ENCODE measurements at regions not wholly inside any gene's neighbourhood (a gene's known extent, or its start where the extent isn't known, plus 50 kb on each side); places are given as distances from the start of the nearest gene placed in this dataset.
"Not testable (repeated sequence)": the region's sequence is repeated elsewhere in the genome, so short reads cannot be mapped to it uniquely, and the experiment has no call there.

DNA sequence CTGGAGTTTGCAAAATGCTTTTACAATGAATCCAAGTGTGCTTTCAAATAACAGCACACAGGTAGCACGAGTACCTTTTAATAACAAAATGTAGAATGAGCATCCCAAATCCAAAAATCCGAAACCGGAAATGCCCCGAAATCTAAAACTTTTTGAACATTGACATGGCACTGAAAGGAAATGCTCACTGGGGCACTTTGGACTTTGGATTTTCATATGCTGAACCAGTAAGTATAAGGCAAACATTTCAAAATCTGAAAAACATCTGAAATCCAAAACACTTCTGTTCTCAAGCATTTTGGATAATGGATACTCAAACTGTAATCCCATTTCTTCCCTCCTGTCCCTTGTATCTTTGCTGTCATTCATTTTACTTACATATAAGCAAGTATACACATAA, 50.1 kb downstream of the GCNT4 start:
- DNase-seq (ENCODE audit: low spot score) = no peak

DNA sequence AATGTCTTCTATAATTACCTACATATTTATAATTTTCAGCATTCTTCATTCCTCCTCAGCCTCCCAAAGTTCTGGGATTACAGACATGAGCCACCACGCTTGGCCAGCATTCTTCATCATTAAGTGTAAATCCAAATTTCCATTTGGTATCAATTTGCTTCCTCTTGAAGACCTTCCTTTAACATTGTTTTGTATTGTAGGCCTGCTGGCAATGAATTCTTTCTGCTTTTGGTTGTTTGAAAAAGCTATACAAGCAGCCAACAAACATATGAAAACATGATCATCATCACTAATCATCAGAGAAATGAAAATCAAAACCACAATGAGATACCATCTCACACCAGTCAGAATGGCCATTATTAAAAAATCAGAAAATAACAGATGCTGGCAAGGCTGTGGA, 56.4 kb downstream of the GCNT4 start:
- no peak for DNase-seq (ENCODE audit: low spot score)

DNA sequence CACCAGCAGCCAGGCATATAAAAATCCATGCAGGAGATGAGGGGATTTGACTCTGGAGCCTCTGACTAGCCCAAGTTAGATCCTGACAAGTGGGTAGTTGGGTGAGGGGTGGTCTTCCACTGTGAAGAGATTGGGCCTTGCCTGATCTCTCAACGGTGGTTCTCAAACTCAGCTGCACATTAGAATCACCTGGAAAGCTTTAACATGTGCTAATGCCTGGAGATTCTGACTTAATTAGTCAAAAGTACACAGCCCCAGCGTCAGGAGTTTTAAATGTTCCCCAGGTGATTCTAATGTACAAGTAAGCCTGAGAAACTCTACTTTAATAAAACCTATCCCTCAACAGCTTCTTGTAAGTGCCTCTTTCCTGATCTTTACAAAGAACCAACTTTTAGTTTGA, 57.5 kb downstream of the GCNT4 start:
- no peak for DNase-seq (ENCODE audit: low spot score)

DNA sequence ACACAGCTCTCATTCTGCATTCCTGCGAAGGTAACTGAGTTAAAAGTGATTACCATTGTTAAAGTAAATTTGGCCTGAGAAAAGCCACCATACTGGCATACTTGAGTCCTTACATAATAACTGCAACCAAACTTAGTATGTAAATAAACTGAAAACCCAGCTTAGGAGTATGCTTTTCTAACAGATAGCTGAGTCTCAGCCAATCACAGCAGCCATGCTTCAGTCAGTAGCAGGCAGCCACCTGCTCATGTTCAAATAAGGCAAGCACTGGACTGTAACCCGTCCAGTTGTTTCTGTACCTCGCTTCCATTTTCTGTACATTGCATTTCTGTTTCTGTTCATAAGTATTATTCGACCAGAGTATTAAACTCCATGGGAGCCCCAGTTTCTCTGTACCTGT, 58.6 kb downstream of the GCNT4 start:
- no peak for DNase-seq (ENCODE audit: low spot score)

DNA sequence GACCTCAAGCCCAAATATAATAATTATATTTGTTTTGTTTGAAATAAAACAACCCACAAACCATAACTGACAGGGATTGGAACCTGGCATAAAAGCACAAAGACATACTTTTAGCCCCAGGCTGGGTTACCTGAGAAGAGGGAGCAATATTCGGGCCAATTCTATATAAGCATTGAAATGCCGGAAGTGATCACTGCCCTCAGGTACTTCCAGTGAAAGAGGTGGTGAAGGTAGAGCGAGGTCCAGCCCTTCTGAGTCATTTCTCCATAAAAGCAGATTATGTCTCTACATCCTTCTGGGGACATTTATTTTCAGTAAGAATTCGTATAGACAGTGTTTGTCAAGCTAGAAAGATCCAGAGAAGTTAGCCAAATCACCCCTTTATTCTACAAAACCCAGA, 59.6 kb downstream of the GCNT4 start:
- DNase-seq (ENCODE audit: low spot score) = no peak

DNA sequence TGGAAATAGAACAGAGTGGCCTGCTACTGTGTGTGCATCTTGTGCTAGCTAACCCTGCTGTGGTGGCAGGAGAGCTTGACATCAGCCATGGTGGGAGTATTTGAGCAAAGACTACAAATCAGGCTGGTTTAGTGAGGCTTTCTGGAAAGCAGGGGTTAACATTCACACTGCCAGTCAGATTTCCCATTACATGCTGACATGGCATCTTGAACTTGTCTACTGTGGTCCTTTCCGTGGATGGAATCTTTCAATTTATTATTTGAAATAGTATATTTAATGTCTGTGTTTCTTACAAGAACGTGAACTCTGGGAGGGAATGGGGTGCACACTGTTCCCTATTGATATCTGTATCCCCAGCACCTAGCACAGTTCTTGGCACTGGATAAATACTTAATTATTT, 60.8 kb downstream of the GCNT4 start:
- DNase-seq (ENCODE audit: low spot score) = no peak

DNA sequence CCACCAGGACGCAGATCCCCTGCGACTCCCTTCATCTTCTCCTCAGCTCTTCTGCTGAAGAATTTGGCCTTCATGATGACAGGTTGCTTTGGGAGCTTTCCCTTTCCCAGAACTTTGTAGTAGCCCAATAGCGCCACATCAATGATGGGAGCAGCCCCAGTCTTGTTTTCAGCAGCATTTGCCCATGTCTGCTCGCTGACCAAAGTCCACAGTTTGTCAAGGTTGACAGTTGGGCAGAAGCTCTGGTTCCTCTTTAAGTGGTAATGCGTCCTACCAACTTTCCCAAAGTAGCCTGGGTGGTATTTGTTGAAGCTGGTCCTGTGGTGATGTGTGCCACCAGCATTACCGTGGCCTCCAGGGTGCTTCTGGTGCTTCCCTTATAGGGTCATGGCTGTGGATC, 62.2 kb downstream of the GCNT4 start:
- DNase-seq (ENCODE audit: low spot score) = no peak

DNA sequence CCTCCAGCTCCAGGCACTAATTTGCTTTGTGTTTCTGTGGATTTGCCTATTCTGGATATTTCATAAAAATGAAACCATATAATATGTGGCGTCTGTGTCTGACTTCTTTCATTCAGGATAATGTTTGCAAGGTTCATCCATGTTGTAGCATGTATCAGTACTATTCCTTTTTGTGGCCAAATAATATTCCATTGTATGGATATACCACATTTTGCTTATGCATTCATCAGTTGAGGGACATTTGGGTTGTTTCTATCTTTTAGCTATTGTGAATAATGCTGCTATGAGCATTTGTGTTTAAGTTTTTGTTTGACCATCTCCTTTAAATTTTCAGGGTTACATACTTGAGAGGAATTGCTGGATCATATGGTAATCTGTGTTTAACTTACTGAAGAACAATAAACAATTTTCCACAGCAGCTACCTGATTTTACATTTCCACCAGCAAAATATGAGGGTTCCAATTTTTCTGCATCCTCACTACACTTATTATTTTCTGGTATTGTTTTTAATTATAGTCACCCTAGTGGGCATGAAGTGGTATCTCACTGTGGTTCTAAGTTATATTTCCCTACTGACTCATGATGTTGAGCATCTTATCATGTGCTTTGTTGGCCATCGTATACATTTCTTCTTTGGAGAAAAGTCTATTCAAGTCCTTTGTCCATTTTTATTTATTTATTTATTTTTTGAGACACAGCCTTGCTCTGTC, 63.9 kb downstream of the GCNT4 start:
- DNase-seq (ENCODE audit: low spot score) = no peak

DNA sequence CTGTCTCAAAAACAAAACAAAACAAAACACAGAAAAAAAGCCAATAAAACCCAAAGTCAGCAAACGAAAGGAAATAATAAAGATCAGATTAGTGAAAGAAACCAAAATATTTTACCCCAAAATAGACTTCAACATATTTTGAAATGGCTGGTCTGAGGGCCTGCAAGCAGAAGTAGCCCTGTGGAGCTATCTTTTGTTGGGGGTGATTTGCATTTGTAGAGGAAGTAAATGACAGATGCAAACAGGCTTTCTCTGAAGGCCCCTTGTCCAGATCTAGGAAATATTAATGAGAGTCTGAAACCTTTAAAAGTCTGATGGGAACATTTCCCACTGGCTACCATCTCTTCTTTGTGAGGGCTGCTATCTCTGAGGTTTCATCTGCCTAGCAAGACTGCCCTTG, 74.0 kb downstream of the GCNT4 start:
- DNase-seq (ENCODE audit: low spot score) = no peak

DNA sequence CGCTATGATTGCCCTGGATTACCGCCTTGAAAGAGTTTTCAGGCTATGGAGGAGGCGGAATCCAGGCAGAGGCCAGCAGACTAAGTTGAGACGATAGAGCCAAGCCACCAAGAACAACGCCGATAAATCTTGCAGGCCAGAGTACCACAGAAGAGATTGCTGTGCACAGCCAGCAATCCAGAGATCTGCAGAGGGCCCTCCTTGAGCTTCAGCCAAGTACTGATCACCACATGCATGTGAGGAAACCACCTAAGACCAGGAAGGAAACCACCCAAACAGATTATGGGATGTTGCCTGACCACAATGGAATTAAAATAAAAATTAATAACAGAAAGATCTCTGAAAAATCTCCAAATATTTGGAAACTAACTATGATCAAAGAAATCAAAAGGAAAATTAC, 74.9 kb downstream of the GCNT4 start:
- DNase-seq (ENCODE audit: low spot score) = no peak

DNA sequence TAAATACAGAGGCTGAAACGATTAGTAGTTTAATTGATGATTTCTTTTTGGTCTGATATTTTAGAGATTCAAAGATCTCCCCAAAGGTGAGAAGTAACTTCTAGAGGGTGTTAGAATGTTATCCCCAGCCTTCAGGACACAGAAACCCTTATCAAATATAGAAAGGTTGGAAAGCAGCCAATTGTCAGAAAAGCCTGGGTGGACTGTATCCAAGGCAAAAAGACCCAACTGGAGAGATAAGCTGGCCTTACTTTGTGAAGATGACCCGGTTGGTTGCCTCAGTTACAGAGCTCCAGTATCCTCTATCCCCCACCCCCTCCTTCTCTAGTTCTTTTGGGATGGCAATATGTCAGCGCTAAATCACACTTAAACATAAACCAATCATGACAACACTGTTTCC, 75.7 kb downstream of the GCNT4 start:
- no peak for DNase-seq (ENCODE audit: low spot score)

DNA sequence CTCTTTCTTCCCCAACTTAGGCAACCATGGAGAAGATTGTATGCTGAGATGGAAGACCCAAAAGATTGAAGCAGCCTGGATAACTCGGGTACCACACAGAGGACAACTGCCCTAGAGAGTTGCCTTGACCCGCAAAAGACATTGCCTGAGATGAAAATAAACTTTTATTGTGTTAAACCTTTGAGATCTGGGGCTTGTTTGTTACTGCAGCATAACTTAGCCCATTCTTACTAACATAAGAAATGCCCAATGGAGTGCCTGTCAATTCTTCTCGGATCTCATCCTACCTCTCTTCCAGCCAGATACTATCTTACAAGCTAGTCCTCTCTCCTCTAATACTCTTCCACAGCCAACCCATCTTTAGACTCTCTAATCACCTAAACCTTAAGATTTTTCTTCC, 76.8 kb downstream of the GCNT4 start:
- no peak for DNase-seq (ENCODE audit: low spot score)

DNA sequence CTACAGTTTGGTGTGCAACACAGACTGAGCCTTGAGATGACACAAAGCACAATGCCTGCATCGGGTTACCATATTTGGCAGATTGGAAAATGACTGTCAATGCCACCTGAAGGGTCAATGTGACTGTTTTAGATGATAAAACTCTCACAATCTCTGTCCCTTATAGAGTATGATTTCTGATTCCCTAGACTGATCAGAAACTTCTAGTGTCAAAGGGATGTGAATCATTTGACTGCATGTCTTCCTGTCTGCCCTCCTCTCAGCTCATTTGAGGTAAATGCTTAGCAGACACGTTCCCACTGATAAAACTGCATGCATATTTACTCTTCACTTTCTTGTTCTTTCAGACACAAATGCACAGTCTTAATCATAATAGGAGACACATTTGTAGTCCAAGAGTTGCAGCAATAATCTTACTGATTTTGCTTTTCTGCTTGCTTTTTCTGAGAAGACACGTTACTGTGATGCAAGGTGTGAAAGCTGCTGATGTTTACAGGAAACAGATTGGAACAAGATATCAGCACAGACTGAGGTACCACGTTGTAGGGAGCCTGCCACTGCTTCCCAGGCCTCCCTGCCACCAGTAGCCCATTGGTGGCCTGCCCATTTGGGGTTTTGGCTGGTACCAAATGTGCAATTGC, 77.8 kb downstream of the GCNT4 start:
- no peak for DNase-seq (ENCODE audit: low spot score)

DNA sequence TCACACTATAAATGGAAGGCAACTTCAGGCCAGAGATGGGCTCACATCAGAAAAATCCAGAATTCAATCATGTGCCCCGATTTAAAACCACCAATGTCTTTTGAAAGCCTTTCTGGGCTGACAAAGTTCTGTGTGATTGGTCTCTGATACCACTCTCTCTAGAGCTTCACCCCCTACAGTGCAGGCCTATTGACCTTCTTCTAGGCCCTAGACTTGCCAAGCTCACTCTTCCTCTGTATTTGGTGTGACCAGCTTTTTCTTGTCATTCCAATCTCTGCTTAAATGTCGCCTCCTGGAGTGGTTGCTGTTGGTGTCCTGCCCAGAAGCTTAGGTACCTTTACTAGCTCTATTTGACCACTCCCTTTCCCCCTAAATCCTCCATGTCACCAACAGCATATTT, 78.7 kb downstream of the GCNT4 start:
- no peak for DNase-seq (ENCODE audit: low spot score)

DNA sequence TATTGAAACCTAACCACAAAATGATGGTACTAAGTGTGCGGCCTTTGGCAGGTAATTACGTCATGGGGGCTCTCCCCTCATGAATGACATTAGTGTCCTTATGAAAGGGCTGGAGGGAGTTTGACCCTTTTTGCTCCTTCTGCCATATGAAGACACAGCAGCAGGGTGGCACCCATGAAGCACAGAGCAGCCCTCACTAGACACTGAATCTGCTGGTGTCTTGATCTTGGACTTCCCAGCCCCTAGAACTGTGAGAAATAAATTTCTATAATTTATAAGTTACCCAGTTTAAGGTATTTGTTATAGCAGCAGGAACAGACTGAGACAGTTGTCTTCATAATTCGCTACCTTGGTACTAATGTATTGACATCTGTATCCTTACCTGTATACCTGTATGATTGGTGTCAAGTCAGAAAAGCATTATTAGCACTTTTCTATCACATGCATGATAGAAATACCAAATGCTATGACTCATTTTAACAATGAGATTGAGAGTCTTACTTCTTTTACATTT, 80.4 kb downstream of the GCNT4 start:
- DNase-seq (ENCODE audit: low spot score) = no peak

DNA sequence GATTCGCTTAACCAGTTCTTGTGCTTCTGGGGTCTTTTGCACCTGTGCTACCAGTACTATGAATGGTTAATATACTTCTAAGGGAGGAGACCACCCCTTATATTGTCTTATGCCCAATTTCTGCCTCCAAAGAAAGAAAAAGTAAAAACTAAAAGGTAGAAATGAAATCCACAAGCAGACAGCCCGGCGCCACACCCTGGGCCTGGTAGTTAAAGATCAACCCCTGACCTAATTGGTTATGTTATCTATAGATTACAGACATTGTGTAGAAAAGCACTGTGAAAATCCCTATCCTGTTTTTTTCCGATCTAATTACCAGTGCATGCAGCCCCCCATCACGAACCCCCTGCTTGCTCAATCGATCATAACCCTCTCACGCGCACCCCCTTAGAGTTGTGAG, 81.5 kb downstream of the GCNT4 start:
- not testable (repeated sequence) for DNase-seq (ENCODE audit: low spot score)

DNA sequence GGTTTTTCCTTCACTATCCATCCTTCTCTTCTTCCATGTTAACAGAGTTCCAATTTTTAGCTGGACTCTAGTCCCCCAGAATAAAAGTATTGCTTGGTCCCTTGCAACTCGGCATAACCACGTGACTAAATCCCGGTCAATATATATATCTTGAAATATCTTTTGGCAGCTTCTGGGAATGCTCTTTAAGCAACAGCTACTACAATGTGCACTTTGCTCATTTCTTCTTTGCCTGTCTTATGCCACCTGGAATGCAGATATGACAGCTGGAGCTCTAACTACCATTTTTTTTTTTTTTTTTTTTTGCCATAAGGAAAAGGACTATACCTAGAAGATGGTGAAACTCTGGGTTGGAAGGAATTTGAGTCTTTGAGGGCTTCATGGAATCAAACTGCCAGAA, 82.6 kb downstream of the GCNT4 start:
- no peak for DNase-seq (ENCODE audit: low spot score)

DNA sequence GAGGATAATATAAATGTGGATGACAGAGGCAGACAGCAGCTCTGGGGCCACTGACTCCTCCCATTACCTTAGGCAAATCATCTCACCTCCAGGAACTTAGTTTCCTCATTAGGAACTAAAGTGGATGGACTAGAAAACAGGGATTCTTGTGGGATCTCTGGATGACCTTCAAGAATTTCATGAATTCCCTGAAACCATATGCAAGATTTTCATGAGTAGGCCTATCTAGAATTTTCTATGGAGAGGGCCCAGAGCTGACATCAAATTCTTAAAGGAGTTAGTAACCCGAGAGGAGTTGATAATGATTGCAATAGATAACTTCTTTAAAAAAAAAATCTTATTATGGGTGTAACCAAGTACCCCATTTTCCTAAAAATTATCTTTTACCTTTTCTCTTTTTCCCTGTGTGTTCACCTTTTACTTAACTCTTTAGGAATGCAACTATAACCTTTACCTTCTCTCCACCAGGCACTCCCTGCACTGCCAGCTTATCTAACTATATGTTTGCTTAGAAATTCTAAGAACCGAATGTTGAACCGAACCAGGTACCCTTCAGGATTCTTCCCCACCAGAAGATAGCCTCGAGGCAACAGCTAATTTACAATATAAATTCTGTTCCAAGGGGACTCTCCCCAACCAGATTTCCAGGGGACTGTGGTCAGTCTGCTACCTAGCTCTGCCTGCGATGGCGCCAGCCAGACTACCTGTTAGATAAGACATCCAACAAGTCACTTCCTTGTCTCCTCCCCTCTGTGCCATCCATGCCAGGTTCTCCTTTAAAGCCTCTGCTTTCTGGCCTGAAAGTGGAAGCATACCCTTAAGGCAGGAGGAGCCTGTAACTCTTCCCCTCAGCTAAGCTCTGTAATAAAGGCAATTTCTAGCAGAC, 86.0 kb downstream of the GCNT4 start:
- no peak for DNase-seq (ENCODE audit: low spot score)

DNA sequence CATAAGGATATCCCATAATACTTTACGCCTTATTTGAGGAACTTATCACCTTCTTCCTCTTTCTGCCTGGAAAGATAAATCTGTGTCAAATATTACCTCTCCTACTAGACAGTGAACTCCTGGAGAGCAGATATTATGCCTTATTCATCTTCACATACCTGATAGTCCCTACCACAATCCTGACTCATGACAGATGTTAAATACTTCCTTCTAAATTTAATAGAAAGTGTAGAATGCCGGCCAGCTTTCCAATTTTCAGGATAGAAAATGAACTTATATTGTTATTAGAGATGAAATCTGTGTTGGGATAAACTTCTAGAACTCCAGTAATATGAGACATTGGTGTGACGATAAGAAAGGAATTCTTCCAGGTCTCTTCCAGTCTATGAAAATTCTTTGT, 89.0 kb downstream of the GCNT4 start:
- DNase-seq (ENCODE audit: low spot score) = no peak

DNA sequence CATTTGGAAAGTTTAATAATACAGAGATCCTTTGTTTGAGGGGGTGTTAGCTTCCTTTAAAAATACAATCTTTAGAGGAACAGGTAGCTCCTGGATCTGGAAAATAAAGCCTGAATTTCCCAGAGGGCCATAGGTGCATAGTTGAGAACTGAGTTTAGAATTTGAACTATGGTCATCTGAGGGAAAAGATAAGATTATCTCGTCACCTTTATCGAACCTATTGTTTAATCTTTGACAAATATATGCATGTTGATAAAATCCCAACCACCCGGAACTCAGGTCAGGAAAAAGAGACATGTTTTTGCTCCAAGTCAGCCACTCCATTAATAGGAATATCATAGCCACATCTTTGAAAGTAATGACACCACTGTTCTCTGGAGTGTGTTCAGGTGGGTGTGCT, 91.7 kb upstream of the FAM169A start:
- peak; percentile 31 for DNase-seq (ENCODE audit: low spot score)

DNA sequence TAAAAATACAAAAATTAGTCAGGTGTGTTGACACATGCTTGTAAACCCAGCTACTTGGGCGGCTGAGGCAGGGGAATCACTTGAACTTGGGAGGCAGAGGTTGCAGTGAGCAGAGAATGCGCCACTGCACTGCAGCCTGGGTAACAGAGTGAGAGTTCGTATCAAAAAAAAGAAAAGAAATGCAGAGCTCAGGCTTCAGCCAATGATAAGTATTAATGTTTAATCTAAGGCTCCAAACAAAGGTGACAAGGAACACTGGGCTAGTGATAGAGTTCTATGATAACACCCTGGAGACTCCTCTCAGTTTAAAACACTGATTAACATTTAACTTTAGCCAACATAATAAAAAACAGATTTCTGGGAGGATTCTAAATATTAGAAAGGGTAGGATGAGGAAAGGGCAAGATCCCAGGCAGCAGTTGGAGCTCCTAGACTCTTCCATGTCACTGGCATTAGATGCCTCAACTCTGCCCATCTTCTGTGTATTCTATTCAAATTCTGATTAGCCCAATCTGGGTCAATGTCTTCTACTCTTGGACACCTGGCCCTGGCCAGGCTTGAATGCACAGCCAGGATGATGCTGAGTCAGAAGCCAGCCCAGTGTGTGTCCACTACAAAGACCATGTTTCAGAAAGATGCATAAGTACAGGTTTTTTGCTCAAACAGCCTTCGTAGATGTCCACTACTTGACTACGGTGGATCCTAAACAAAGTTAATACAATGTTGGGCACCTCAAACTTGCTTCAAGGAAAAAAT, 91.0 kb upstream of the FAM169A start:
- peak; percentile 36 for DNase-seq (ENCODE audit: low spot score)

DNA sequence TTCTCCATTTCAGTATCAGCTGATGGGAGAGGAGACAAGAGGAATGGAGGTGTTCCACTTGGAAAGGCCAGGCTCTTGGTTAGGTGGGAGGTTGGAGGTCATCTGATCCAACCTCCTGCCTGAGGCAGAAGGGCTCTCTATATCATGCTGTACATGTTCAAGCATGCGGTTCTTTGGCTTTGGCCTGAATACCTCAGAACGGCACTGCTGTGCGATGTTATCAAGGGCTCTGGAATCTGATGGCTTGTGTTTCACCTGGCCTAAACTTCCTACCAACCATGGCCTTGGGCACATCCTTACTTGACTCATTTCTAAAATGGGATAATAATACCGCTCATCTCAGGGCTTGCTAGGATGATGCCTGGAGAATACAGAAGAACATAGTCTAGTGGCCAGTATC, 90.1 kb upstream of the FAM169A start:
- DNase-seq (ENCODE audit: low spot score) = no peak
